Jurkat, Clone E6-1 (cell line): ENCODE measurements at regions not wholly inside any gene's neighbourhood (a gene's known extent, or its start where the extent isn't known, plus 50 kb on each side); places are given as distances from the start of the nearest gene placed in this dataset.

Experiments
- DNase-seq: peaks from one replicate; pipeline ENCODE4 v3.0.0-alpha.2; 2011; ENCODE audit warnings: low read depth, low spot score
- H3K4me3 ChIP-seq: 2 replicates; pipeline ENCODE4 v1.5.1; 2011; ENCODE audit warnings: mild to moderate bottlenecking, low read length, control low read depth, moderate library complexity

DNA sequence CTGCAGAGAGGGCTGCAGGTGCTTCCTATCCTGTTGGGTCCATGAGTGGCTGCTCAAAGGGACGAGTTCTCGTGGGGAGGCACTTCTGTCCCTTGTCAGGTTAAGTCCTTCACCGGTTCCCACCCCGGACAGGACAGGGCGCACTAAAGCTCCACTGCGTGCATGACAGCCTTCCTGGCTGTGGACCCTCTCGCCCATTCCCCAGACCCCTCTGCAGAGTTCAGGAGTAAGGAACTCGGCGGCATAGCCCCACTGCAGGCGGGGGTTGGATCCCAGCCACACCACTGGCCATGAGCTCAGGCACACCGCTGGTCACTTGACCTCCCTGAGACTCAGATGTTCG lies 147.5 kb upstream of the ID2 start:
- DNase-seq: no peak
- no peak overlapping the region for H3K4me3 ChIP-seq

DNA sequence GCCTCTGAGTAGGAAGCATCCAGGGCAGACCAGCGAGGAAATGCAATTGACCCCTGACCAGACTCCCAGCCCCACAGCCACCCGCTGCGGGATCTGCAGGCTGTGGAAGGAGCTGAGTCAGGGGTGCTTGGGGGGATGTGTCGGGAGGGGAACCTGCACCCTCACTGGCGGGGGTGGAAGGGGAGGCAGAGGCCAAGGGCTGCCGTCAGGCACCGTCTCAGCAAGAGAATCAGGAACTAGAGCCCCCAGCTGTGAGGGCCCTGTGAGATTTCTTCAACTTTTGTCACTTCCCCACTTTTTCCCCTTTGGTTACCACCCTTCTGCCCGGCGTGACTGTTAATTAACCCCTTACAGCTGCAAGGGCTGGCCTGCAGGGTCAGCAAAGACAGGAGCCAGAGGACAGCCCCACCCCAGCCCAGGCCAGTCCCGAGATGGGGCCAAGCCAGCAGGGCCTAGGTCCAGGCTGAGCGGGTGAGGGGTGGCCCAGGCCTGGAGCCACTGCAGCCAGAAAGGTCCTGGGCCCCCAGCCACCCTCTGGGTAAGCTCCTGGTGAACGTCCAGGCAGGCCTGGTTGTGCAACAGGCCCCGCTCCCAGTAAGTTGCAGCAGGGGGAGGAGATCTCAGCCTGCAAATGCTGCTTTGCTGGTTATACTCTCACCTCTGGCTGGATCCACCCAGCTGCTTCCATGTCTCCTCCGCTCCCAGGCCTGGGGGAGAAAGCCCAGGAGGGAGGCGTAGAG lies 147.0 kb upstream of the ID2 start:
- DNase-seq: no peak
- H3K4me3 ChIP-seq: no peak overlapping the region

DNA sequence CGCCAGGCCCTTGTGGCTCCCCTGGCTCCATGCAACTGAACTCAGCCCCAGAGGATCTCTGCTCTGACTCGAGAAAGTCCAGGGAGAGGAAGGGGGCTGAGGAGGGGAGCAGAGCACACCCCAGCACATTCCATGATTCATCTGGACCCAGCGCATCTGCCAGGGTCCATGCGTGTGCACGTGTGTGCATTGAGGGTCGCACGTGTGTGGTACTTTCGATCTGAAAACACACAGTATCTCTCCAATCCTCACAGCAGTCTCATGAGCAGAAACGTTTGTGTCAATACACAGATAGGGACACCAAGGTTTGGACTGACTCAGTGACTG lies 146.4 kb upstream of the ID2 start:
- DNase-seq: no peak
- H3K4me3 ChIP-seq: no peak overlapping the region

DNA sequence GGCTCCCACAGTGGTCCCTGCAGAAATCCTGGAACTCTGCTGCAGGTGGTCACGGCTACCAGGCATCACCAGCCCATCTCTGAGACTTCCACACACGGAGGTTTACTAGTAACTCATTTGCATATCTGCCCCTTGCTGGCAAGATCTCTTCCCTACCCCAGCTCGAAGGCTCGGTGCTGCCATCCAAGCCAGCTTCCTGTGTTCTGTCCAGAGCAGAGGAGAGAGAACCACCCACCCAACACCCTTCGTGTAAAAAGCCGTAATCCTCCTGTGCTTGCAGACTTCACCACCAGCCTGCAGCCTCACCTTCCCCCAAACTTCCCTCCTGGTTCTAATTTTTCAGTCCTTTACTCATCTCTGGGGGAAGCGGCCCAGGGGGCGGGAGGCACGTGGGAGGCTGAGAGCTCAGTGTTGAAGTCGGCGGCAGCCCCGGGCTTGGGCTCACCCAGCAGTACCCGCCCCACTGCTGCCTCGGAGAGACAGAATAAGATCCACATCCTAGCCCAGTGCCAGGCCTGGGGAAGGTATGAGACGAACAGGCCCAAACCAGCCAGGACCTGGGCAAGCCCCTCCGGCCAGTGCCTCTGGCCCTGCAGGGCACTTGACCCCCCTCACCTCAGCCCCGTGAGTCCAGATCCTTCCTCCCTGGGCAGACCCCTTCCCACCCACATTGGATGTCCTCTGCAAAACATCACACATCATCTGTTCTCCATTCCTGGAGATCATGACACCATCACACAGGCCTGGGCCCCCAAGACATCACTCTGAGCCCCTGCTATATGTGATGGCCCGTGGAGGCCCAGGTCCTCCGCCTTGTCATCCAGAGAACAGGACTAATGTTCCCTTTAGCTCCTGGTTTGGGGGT lies 145.8 kb upstream of the ID2 start:
- no peak overlapping the region for H3K4me3 ChIP-seq
- DNase-seq: no peak

DNA sequence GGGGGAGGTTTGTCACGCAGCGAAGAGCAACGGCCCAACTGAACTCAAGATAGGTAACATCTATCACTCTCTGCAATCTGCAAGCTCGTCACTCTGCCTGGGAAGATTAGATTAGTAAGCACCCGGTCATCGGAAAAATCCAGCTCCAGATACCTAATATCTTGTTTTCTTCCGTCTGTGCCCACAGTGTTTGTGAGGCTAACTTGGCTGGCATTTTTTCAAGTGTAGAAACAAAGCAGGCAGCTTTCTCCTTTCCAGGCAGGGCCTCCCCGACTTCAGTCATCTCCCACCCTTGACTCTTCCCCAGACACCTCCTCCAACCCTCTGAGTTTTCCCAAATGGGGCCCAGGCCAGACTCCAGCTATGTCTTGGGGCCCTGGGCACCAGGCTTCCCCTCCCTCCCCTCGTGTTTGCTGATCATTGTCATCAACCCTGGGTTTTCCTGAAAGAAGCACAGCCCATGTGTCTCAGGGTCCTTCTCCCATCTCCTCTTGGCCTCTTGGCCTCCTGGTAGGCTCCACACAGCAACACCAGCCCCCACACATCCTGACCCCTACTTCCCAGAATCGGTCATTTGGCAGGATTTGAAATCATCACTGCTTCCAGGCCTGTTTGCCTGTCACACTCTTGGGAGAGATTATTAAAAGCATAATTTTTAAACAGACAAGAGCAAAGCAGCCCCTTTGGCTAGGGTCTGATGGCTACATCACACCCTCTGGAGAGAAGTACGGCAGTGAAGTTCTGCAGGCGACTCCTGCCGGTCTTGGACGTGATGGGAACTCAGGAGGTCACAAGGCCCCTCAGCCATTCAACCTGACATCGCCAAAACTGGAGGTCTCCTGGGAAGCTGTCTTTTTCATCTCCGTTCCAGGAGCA lies 144.9 kb upstream of the ID2 start:
- no peak for DNase-seq
- H3K4me3 ChIP-seq: no peak overlapping the region

DNA sequence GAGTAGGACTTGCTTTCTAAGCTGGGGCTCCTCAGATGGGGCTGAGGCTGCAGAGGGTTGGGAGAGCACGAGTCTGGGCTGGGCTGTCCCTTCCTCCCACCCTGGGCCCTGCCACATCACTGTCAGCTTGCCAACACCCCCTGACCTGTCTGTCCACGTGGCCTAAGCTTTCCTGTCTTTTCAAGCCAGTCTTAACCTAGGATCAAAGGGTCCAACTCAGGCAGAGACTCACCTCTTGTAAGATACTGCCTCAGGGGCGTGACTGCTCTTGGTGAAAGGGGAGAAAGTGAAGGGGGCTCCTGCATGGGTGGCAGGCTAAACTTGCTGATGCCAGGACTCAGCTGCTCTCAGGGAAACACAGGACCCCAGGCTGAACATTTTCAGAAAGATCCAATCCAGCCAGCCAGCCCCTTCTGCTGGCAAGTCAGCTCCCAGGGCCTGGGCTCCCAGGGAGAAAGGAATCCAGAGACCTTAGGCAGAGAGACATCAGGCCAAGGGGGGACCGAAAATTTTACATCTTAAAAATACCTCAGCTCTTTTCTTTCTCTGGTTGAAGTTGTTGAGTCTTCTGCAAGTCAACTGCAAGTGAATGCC lies 144.2 kb upstream of the ID2 start:
- DNase-seq: no peak
- no peak overlapping the region for H3K4me3 ChIP-seq

DNA sequence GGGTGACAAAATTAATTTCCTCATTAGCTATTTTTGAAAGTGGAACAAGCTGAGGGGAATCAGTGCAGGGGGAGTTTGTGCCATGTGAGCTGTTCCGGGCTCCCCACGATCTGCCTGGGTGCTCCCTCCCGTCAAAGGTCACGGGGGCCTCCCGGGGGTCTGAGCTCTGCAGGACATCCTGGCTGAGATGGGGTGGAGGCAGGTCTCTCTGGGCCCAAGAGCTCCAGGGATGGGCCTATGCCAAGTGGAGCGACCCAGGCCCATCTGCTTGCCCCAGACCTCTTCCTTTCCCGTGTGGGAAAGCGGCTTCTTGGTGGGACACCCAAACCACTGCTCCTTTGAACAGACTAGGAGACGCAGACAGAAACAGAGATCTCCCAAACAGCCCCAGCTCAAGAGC lies 143.3 kb upstream of the ID2 start:
- DNase-seq: no peak
- H3K4me3 ChIP-seq: no peak overlapping the region

DNA sequence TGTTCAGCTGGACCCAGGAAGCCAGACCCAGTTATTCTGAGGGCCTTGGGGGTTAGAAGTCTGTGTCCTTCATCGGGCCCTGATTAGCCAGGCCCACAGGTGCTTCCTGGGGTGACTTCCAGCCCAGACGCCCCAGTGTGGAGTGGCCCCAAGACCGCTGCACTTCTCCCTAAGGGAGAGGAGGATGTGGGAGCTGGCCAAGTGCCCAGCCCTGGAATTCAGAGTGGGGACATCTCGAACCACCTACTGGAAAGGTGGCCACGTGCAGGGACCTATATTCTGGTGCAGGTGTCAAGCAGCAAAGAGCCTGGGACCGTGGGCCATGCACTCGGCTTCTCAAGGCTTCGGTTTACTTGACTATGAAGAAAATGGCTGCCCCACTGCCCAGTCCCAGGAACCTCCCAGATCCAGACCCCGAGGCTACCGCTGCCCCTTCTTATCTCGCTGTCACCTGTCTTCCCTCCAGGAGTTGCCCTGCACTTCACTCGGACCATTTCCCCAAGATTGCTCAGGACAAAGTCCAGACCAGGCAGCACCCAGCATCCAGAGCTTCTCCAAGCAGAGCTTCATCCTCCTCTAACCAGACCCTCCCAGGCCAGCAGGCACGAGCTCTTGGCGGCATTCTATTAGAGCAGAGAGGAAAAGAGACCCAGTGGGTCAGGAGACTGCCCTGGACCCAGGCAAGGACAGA lies 142.8 kb upstream of the ID2 start:
- H3K4me3 ChIP-seq: no peak overlapping the region
- no peak for DNase-seq

DNA sequence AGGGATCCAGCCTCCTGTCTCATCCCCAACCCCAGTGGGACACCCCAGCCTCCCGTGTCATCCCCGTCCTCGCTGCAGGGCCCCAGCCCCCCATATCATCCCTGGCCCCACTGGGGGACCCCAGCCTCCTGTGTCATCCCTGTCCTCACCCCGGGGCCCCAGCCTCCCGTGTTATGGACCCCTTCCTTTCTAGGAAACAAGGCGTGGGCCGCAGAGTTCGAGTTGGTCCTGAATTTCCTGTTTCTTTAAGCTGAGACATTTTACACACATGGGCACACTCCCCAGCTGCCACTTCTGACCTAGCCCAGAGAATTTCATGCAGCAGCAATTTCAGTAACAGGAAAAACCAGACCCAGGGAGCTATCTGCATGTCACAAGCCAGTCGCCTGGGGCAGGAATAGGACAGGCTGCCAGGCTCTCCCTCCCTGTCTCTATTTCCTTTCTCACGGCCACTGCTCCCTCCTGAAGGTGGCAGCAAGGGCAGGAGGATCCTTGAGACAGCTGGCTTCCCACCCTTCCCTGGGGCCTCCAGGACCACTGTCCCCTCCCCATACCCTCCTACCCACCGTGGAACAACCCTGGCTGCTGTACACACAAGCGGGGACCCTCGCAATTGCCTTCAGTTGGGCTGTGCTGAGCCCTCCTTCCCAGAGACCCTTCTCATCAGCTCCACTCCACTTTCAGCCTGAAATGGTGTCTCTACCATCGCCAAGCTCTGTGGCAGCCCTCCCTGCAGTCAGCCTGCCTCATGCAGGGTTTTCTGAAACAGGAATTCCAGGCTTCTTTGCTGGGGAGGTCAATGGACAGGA lies 141.9 kb upstream of the ID2 start:
- no peak overlapping the region for H3K4me3 ChIP-seq
- no peak for DNase-seq

DNA sequence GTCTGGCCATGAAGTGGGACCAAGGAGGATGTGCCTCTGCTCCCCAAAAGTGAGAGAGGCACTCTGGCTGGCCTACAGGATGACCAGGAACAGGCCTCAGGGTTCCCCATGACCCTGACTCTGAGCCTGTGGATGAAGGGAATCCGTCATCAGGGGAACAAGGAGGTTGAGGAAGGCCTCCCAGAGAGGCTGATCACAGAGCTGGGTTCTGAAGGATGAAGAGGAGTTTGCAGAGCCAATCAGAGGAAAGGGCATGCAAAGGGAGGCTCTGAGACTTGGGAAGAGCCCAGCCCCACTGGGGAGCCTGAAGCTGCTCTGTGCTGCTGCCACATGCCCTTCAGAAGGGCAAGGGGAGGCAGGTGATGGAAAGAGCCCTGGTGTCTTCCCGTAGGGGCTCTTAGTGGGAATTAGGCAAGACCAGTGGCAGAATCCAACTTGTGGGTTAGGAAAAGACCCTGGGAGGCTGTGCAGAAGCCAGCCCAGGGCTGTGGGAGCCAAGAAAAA lies 141.3 kb upstream of the ID2 start:
- no peak overlapping the region for H3K4me3 ChIP-seq
- no peak for DNase-seq

DNA sequence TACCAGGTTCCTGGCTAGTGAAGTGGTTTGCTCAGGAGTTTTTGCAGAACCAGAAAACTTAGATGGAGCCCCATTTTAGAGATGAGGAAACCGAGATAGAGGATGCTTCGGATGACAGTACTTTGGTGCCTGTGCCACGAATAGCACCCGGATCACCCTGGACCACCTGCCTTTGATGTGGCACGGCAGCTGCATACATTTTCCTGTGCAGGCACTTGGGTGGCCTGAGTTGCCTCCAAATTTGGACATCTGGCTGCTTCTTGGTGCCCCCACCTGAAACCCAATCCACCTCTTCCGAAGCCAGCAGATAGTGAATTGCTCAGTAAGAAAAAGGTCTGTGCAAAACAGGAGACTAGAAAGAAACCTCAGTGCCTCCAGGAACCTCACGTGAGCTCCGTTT lies 140.6 kb upstream of the ID2 start:
- H3K4me3 ChIP-seq: no peak overlapping the region

DNA sequence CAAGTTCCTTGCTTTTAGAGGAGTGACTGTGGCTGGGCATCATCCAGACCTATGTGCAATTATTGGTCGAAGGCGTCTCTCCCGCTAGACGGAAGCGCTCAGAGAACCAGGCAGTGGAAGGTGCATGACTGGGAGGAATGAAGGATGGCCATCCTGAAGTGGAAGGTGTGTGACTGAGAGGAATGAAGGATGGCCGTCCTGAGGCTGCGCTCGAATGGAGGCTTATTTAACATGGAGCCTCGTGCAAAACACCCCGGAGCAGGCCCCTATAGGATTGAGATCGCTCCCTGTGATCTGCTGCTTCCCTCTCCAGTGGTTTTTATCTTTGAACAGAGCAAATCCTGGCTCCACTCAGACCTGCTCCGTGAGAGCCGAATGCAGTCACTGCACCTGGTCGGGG lies 140.2 kb upstream of the ID2 start:
- H3K4me3 ChIP-seq: no peak overlapping the region
- DNase-seq: no peak

More for the DNA sequence above, 140.6 kb upstream of the ID2 start:
- DNase-seq: peak; percentile 97

DNA sequence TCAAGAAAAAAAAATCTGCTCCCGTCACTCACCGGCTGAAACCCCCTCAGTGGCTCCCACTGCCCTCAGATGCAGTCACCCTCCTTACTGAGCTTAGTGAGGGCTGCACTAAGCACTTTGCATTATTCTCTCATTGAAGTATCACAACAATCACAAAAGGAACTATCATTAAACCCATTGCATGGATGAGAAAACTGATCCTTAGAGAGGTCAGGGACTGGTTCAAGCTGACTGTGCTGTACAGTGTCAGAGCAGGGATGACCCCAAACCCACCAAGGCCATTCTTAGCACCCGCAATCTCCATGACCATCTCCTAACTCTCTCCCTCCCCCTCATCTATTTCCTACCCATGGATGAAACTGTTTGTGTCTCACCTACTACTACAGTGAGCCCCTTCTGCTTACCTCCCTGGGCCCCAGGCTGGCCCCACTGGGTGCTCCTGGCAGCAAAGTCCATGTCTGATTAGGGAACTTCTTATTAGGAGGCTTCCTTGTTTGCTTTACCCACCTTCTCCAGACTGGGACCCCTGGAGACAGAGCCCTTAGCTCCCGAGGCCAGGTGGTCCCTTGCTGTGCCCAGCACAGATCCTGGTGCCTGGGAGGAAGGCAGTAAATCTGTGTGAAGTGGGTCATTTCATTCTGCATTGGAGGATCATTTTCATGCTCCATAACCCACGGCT lies 139.3 kb upstream of the ID2 start:
- DNase-seq: no peak
- H3K4me3 ChIP-seq: no peak overlapping the region

DNA sequence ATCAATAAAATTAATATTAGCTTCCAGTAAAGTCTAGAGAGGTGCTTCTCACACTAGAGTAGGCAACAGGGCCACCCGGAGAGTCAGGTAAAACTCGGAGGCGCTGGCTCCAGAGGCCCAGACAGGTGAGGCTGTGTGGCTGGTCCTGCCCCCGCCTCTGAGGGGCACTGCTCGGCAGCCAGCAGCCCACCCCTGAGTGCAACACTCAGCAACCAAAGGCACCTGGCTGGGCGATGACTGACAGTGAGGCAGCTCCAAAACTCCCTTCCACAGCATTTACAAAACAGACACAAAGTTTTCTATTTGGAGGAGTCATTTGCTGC lies 138.8 kb upstream of the ID2 start:
- no peak overlapping the region for H3K4me3 ChIP-seq
- no peak for DNase-seq

DNA sequence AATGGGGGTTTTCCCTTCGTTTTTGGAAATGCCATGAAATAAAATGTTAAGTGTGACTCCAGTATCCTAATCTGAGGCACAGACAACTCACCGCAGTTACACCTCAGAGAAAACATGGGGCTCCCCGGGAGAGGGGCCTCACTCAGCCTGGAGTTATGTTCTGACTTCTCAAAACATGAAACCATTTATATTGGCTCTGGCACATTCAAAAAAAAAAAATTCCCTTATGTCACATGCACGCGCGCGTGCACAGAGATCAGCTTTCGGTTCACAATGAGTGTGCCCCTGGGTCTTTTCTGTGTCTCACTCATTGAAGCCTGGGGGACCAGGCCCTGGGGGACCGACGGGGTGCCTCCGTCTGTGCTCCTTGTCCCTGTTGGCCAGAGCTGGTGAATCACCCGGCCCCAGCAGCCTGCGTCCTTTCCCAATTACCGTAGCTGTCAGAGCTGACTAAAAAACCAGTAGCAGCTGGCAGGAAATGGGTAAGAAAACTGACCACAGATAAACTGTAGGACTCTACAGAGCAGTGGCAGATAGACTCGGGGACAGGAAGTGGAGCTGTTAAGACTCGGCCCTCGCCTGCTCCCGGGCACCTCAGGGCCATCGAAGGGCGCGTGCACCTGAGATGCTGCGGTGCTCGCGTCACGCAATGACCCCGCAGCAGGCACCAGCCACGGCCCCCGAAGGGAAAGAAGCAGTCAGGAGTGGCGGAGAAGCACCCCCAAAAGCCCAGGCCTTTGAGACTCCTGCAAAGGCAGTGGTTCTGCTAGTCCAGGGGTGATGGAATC lies 138.3 kb upstream of the ID2 start:
- no peak overlapping the region for H3K4me3 ChIP-seq
- peak; percentile 65 for DNase-seq

DNA sequence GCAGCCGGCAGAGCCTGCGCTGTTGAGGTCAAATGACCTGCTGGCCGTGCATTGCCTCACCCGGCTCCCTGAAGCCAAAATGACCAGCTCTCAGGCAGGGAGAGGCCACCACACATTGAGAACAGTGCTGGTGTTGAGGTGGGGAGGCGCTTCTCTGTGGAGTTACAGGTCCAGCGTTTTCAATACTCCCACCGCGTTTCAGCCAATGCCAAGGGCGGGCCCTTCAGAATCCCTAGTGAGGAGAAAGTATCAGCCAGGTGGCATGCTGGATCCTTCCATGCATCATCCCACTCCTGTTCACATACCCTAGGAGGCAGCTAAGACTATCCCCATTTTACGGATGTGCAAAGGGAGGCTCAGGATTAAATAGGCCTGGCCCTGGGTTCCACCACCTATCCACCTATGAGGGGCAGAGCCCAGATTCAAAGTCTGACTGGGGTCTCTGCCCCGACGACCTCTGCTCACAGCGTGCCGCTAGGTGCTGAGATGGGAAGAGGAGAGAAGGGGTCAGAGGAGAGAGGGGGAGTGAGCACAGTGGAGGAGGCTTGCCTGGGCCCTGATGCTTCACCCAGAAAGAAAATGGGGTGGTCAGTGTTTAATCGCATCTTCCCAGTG lies 137.6 kb upstream of the ID2 start:
- no peak overlapping the region for H3K4me3 ChIP-seq
- DNase-seq: no peak
